PFSK-1 (cell line): ENCODE measurements at regions not wholly inside any gene's neighbourhood (a gene's known extent, or its start where the extent isn't known, plus 50 kb on each side); places are given as distances from the start of the nearest gene placed in this dataset.

Experiments
- FOXP2 ChIP-seq: optimal IDR thresholded peaks from 2 replicates; pipeline ENCODE3; 2011; ENCODE audit warnings: borderline replicate concordance, control low read depth, inconsistent platforms; ENCODE audit not compliant: insufficient read depth; ENCODE audit errors: extremely low read length, extremely low read depth
- POLR2AphosphoS5 ChIP-seq: IDR thresholded peaks from 2 replicates; pipeline ENCODE4 v1.6.1; 2012; ENCODE audit warnings: low read depth, mild to moderate bottlenecking, control low read depth, low read length, moderate library complexity
- REST ChIP-seq, 2 experiments: IDR thresholded peaks; 2 replicates each; pipeline versions ENCODE4 v1.6.1 to v1.8.0; 2011 to 2012; ENCODE audit warnings: low read depth in 2 of 2, low read length in 2 of 2, control low read depth in 1 of 2, inconsistent platforms in 1 of 2, mild to moderate bottlenecking in 1 of 2, moderate library complexity in 1 of 2; ENCODE audit not compliant: insufficient read depth in 1 of 2
- SIN3A ChIP-seq: IDR thresholded peaks from 2 replicates; pipeline ENCODE4 v1.6.1; 2012; ENCODE audit warnings: mild to moderate bottlenecking, low read length, moderate library complexity, borderline replicate concordance; ENCODE audit not compliant: insufficient read depth
- TAF1 ChIP-seq: IDR thresholded peaks from 2 replicates; pipeline ENCODE4 v1.6.1; 2012; ENCODE audit warnings: low read length, control low read depth, borderline replicate concordance; ENCODE audit not compliant: insufficient read depth

DNA sequence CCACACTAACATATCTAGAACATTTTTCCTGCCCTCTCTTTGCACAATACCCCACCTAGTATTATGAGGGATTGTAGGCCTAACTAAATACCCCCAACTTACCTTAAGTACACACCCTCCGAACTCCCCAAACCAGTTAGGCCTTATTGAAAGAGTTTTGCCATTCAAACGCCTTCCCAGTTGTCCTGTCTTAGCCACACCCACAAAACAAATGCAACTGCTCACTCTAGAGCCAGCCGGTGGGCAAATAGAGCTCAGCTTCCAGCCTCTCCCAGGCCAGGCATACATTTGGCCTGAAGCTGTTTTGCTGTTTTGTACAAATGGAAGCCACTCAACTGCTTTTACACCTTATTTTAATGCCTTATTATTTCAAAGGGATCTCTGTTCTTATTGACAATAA is 224.2 kb upstream of the RUNX1 start:
- TF ChIP-seq REST (IDR thresholded peaks at IDR 0.05; ENCODE audit: insufficient read depth in 1 of 2, low read depth in 2 of 2, low read length in 2 of 2) (no peak), SIN3A (no peak), FOXP2 (no peak), TAF1 (no peak), POLR2AphosphoS5 (no peak)

- TF ChIP-seq FOXP2 (no peak), TAF1 (no peak), SIN3A (no peak), POLR2AphosphoS5 (no peak), REST (IDR thresholded peaks at IDR 0.05; ENCODE audit: insufficient read depth in 1 of 2, low read depth in 2 of 2, low read length in 2 of 2) (no peak)
These were observed 219.7 kb upstream of the RUNX1 start for GRCh38 chr21:35268817-35269216.

GRCh38 chr21:35268261-35268660 is 219.2 kb upstream of the RUNX1 start:
- TF ChIP-seq POLR2AphosphoS5 (no peak), TAF1 (no peak), REST (IDR thresholded peaks at IDR 0.05; ENCODE audit: insufficient read depth in 1 of 2, low read depth in 2 of 2, low read length in 2 of 2) (no peak), SIN3A (no peak), FOXP2 (no peak)

DNA sequence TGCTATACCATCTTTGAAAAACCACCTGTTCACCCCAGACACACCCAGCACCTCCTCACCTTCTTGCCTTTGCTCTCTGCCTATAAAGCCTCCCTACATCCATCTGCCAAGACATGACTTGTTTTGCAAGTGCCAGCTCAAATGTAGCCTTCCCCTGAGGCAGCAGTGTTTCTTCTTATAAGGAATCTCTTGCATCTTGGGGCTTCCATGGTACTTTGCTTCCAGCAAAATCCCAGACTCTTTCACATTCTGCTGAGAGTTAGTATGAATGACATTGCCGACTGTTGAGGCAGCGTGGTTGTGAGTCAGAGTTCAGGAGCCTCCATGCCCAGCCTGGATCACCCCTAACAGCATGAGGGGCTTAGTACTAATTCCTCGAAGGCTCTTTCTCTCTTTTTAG is 217.4 kb upstream of the RUNX1 start:
- TF ChIP-seq TAF1 (no peak), SIN3A (no peak), REST (IDR thresholded peaks at IDR 0.05; ENCODE audit: insufficient read depth in 1 of 2, low read depth in 2 of 2, low read length in 2 of 2) (no peak), POLR2AphosphoS5 (no peak), FOXP2 (no peak)

GRCh38 chr21:35265170-35265877 is 216.2 kb upstream of the RUNX1 start:
- TF ChIP-seq POLR2AphosphoS5 (no peak), SIN3A (no peak), FOXP2 (no peak), TAF1 (no peak), REST (IDR thresholded peaks at IDR 0.05; ENCODE audit: insufficient read depth in 1 of 2, low read depth in 2 of 2, low read length in 2 of 2) (no peak)
